HK-2 (cell line): ENCODE measurements at regions not wholly inside any gene's neighbourhood (a gene's known extent, or its start where the extent isn't known, plus 50 kb on each side); places are given as distances from the start of the nearest gene placed in this dataset.

Source experiments
- DNase-seq: peaks from one replicate; pipeline ENCODE4 v3.0.0-alpha.2; 2018; ENCODE audit not compliant: unreplicated experiment

GRCh38 chrX:63993936-63994335 lies 208.9 kb upstream of the ARHGEF9 start:
- no peak for DNase-seq

- no peak for DNase-seq
Measured at GRCh38 chrX:63985906-63986305, 200.9 kb upstream of the ARHGEF9 start.

GRCh38 chrX:63979480-63979879 lies 194.5 kb upstream of the ARHGEF9 start:
- DNase-seq = no peak

GRCh38 chrX:63967551-63967950 lies 182.5 kb upstream of the ARHGEF9 start:
- no peak for DNase-seq

GRCh38 chrX:63963095-63963784 lies 178.2 kb upstream of the ARHGEF9 start:
- DNase-seq = no peak

GRCh38 chrX:63961964-63962363 lies 176.9 kb upstream of the ARHGEF9 start:
- no peak for DNase-seq

- no peak for DNase-seq
Measured at GRCh38 chrX:63959975-63960374, 175.0 kb upstream of the ARHGEF9 start.

GRCh38 chrX:63958134-63958865 lies 173.3 kb upstream of the ARHGEF9 start:
- DNase-seq = no peak

- no peak for DNase-seq
Measured at GRCh38 chrX:63935835-63936234, 150.8 kb upstream of the ARHGEF9 start.

GRCh38 chrX:63934791-63935190 lies 149.8 kb upstream of the ARHGEF9 start:
- DNase-seq = no peak

- DNase-seq = no peak
Measured at GRCh38 chrX:63934160-63934559, 149.1 kb upstream of the ARHGEF9 start.

GRCh38 chrX:63932907-63933306 lies 147.9 kb upstream of the ARHGEF9 start:
- no peak for DNase-seq

GRCh38 chrX:63932006-63932405 lies 147.0 kb upstream of the ARHGEF9 start:
- DNase-seq = no peak

GRCh38 chrX:63930140-63930539 lies 145.1 kb upstream of the ARHGEF9 start:
- no peak for DNase-seq

- DNase-seq = no peak
Measured at GRCh38 chrX:63929608-63930007, 144.6 kb upstream of the ARHGEF9 start.

- no peak for DNase-seq
Measured at GRCh38 chrX:63927848-63928247, 142.8 kb upstream of the ARHGEF9 start.

- no peak for DNase-seq
Measured at GRCh38 chrX:63922221-63922620, 137.2 kb upstream of the ARHGEF9 start.

- no peak for DNase-seq
Measured at GRCh38 chrX:63920875-63921274, 135.9 kb upstream of the ARHGEF9 start.

- no peak for DNase-seq
Measured at GRCh38 chrX:63919081-63919480, 134.1 kb upstream of the ARHGEF9 start.

GRCh38 chrX:63918611-63919010 lies 133.6 kb upstream of the ARHGEF9 start:
- no peak for DNase-seq

- DNase-seq = no peak
Measured at GRCh38 chrX:63917296-63917695, 132.3 kb upstream of the ARHGEF9 start.

- DNase-seq = no peak
Measured at GRCh38 chrX:63913719-63914118, 128.7 kb upstream of the ARHGEF9 start.

- no peak for DNase-seq
Measured at GRCh38 chrX:63889001-63889400, 104.0 kb upstream of the ARHGEF9 start.
